BJ (cell line): ENCODE measurements at regions not wholly inside any gene's neighbourhood (a gene's known extent, or its start where the extent isn't known, plus 50 kb on each side); places are given as distances from the start of the nearest gene placed in this dataset.

ENCODE experiments used
- CTCF ChIA-PET: fragments of 350-600 bp; formaldehyde crosslinking; extraction: SDS; loops from one replicate; lab custom pipeline; 2021; ENCODE audit warnings: antibody characterized with exemption, inconsistent platforms; lab: Yijun Ruan, JAX
- POLR2A ChIA-PET: fragments of 300-600 bp; sonication (Branson Sonifier 250); formaldehyde crosslinking; extraction: SDS; loops from one replicate; lab custom pipeline; 2021; ENCODE audit warnings: antibody characterized with exemption; lab: Charles Lee
- DNase-seq: peaks from one replicate; pipeline ENCODE4 v3.0.0-alpha.2; 2011; ENCODE audit warnings: low read depth
- H3K27me3 ChIP-seq: 2 replicates; pipeline ENCODE4 v1.6.0; 2011; ENCODE audit warnings: low read length; ENCODE audit not compliant: control insufficient read depth, insufficient read depth
- H3K36me3 ChIP-seq: 2 replicates; pipeline ENCODE4 v1.5.1; 2011; ENCODE audit warnings: low read length; ENCODE audit not compliant: control insufficient read depth, insufficient read depth
- H3K4me3 ChIP-seq: 2 replicates; pipeline ENCODE4 v1.5.1; 2011; ENCODE audit warnings: low read depth, mild to moderate bottlenecking, control low read depth, low read length
- TF ChIP-seq, protein P1 (sequence below): IDR thresholded peaks from 2 replicates; pipeline ENCODE4 v1.5.1; 2011; ENCODE audit warnings: low read depth, mild to moderate bottlenecking, control low read depth, inconsistent platforms, low read length, moderate library complexity; ENCODE audit not compliant: insufficient read depth

- ChIA-PET CTCF (interaction anchor here (1.1 kb wide), 1 partner anchor 14 kb away, joined by 3 read pairs; no protein-coding TSS in a partner anchor), POLR2A (no interaction called here)
- Histone ChIP-seq H3K27me3 (no peaks in the 10 kb centered on the region), H3K4me3 (no peak overlapping the region), H3K36me3 (no peaks in the 10 kb centered on the region)
- TF ChIP-seq, protein P1, sequence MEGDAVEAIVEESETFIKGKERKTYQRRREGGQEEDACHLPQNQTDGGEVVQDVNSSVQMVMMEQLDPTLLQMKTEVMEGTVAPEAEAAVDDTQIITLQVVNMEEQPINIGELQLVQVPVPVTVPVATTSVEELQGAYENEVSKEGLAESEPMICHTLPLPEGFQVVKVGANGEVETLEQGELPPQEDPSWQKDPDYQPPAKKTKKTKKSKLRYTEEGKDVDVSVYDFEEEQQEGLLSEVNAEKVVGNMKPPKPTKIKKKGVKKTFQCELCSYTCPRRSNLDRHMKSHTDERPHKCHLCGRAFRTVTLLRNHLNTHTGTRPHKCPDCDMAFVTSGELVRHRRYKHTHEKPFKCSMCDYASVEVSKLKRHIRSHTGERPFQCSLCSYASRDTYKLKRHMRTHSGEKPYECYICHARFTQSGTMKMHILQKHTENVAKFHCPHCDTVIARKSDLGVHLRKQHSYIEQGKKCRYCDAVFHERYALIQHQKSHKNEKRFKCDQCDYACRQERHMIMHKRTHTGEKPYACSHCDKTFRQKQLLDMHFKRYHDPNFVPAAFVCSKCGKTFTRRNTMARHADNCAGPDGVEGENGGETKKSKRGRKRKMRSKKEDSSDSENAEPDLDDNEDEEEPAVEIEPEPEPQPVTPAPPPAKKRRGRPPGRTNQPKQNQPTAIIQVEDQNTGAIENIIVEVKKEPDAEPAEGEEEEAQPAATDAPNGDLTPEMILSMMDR = no peak
- no peak for DNase-seq
Measured at GRCh38 chr20:24049081-24049480, 60.5 kb upstream of the GGTLC1 start.

DNA sequence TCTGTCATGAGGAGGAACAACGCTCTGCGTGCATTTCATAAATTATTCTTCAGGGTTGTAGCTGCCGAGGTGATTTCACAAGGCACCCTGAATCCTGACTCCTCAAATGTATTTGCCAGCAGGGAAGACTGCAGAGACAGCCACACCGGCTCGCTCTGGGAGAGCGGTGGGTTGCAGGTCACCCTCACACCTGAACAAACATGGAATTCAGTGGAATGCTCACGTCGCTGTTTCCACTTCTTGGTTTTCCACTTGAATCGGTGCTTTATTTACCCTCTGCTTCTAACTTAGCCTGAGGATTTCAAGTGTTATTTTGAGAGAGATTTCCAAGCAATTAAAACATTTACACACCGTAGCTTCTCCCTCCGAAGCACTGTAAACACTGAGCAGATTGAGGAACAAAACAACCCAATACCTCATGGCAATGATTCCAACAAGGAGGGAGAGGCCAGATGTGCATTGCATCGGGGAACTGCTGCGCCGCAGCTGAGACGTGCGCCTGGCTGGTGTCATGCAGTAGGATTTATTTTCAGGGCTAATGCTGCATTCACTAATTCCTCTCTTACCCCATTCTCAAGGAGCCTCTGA is 59.5 kb upstream of the GGTLC1 start:
- no peaks in the 10 kb centered on the region for H3K36me3 ChIP-seq
- POLR2A ChIA-PET = no interaction called here
- TF ChIP-seq, protein P1 = no peak
- CTCF ChIA-PET = interaction anchor here (1.1 kb wide), 1 partner anchor 13 kb away, joined by 3 read pairs; no protein-coding TSS in a partner anchor
- no peak overlapping the region for H3K4me3 ChIP-seq
- no peaks in the 10 kb centered on the region for H3K27me3 ChIP-seq
- no peak for DNase-seq

DNA sequence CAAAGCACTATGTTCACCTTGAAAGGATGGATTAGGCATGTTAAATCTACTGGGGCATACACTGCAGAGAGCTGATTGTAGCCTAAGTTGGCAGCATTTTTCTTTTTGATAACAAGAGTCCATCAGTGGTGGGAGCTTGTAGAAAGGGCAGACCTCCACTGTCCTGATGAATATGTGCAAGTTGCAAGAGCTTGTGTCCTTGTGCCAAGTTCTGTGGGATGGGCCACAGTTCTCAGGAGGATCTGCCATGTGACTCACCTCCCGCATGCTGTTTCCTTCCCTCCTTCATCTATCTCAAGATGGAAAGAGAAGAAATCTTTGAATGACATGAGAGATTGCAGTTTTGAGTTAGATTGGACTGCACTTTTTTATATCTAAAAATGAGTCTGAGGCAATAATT is 58.3 kb upstream of the GGTLC1 start:
- H3K4me3 ChIP-seq = no peak overlapping the region
- DNase-seq = no peak
- TF ChIP-seq, protein P1 = no peak
- POLR2A ChIA-PET = no interaction called here
- H3K36me3 ChIP-seq = no peaks in the 10 kb centered on the region
- CTCF ChIA-PET = no interaction called here
- no peaks in the 10 kb centered on the region for H3K27me3 ChIP-seq

GRCh38 chr20:24045621-24046318 is 57.2 kb upstream of the GGTLC1 start:
- Histone ChIP-seq H3K36me3 (no peaks in the 10 kb centered on the region), H3K27me3 (no peaks in the 10 kb centered on the region), H3K4me3 (no peak overlapping the region)
- TF ChIP-seq, protein P1 = no peak
- CTCF ChIA-PET = no interaction called here
- POLR2A ChIA-PET = no interaction called here
- no peak for DNase-seq

GRCh38 chr20:24043294-24043693 is 54.7 kb upstream of the GGTLC1 start:
- DNase-seq = no peak
- Histone ChIP-seq H3K27me3 (no peaks in the 10 kb centered on the region), H3K4me3 (no peak overlapping the region), H3K36me3 (no peaks in the 10 kb centered on the region)
- TF ChIP-seq, protein P1 = no peak
- POLR2A ChIA-PET = no interaction called here
- CTCF ChIA-PET = interaction anchor here (0.7 to 1.7 kb wide), 2 partner anchors 8 to 1764 kb away, joined by 3 read pairs; no protein-coding TSS in a partner anchor
